COLO829 (cell line): ENCODE measurements at regions not wholly inside any gene's neighbourhood (a gene's known extent, or its start where the extent isn't known, plus 50 kb on each side); places are given as distances from the start of the nearest gene placed in this dataset.
"Not testable (repeated sequence)": the region's sequence is repeated elsewhere in the genome, so short reads cannot be mapped to it uniquely, and the experiment has no call there.

Source experiments
- DNase-seq: peaks from one replicate; pipeline ENCODE4 v3.0.0; 2012; ENCODE audit warnings: low spot score

DNA sequence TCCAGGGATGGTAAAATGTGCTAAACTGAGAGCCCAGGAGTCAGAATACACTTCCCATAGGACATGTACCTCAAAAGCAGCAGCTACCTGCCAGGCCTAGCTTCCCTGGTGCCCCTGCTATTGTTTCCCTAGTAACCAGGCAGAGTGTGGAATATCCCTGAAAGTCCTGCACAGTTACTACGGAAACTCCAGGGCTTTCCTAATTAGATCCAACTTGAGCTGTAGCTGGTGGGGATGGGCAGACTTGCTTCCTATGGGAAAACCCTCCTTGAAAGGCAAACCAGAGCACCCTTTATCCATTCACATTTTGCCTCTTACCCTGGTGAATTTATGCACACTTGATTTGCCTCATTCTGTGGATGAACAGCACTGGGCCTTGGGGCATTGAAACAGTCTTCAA is 559.9 kb upstream of the PBX1 start:
- DNase-seq = no peak

DNA sequence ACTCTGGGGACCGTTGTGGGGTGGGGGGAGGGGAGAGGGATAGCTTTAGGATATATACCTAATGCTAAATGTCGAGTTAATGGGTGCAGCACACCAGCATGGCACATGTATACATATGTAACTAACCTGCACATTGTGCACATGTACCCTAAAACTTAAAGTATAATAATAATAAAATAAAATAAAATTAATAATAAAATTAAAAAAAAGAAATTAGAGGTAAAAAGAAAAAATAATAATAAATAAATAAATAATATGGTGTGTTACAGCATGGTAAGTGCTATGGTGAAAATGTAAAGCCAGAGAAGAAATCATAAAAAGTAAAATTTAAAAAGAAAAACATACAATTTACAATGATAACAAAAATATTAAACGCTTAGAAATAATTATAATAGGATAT is 552.8 kb upstream of the PBX1 start:
- not testable (repeated sequence) for DNase-seq

GRCh38 chr1:164006621-164007020 is 552.4 kb upstream of the PBX1 start:
- DNase-seq = no peak

- no peak for DNase-seq
Observed at GRCh38 chr1:164017239-164017638, 541.7 kb upstream of the PBX1 start.

- DNase-seq = no peak
Observed at GRCh38 chr1:164020391-164020790, 538.6 kb upstream of the PBX1 start.

DNA sequence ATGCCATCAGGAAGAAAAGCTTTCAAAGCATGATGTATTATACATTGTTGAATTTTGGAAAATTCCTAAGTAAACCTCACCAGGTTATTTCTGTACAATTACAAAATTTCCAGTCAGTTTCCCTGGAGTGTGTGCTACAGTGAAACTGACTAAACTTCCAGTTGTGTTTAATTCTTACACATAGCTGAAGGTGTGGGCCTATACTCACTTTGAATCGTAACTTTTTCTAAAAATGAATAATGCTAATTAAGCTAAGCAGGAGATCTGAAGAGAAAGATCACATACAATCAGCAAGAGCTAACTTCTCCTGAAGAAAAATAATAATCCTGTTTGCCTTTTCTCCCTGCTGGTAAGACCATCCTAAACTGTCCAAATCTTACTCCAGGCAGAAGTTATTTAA is 537.2 kb upstream of the PBX1 start:
- no peak for DNase-seq

DNA sequence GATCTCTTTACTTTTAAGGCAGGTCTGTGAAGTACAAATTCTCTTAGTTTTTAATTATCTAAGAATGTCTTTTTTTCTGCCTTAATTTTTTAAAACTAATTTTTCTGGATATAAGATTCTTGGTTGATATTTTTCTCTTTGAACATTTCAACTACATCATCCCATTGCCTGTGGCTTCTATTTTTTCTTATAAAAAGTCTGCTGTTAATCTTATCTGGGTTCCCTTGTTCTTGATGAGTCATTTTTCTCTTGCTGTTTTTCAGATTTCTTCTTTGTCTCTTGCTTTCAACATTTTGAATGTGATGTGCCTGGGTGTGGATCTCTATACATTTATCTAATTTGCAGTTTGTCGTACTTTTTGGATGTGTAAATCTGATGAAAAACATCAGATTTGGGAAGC is 525.2 kb upstream of the PBX1 start:
- no peak for DNase-seq

- no peak for DNase-seq
Observed at GRCh38 chr1:164040754-164041153, 518.2 kb upstream of the PBX1 start.

DNA sequence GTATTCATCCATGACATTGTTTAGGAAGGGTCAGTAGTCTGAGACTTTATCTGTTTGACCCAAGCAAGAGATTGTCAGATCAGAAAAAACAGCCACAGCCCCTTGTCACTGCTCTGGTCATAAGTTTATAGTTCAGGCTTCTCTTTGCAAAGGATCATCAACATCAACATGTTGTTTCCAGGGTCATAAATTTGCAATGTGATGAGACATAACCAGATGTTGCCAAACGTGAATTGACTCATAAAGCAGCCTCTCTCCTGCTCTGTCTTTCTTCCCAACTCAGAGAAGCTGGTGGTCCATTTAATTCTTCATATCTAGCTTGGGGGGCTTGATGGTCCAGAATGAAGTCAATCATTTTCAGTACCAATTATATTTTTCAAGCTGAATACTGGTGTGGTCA is 507.2 kb upstream of the PBX1 start:
- DNase-seq = no peak

GRCh38 chr1:164054331-164054730 is 504.7 kb upstream of the PBX1 start:
- no peak for DNase-seq

- DNase-seq = no peak
Observed at GRCh38 chr1:164058198-164058597, 500.8 kb upstream of the PBX1 start.

DNA sequence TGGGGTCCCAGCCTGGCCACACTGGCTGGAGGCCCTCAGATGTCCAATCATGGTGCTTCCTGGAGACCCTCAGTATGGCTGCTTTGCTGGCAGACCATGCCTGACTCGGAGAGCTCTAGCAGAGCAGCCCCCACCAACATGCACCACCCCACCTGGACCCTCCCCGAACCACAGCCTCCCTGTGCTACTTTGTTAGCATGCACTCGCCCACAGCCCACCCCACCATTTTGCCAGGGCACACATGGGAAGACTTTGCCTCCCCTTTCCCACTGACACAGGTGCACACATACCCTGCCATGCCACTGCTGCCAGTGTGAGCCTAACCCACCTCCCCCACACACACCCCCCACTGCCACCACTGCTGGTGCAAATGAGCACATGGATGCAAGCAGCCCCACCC is 497.5 kb upstream of the PBX1 start:
- DNase-seq = no peak

GRCh38 chr1:164064501-164064900 is 494.5 kb upstream of the PBX1 start:
- DNase-seq = no peak

DNA sequence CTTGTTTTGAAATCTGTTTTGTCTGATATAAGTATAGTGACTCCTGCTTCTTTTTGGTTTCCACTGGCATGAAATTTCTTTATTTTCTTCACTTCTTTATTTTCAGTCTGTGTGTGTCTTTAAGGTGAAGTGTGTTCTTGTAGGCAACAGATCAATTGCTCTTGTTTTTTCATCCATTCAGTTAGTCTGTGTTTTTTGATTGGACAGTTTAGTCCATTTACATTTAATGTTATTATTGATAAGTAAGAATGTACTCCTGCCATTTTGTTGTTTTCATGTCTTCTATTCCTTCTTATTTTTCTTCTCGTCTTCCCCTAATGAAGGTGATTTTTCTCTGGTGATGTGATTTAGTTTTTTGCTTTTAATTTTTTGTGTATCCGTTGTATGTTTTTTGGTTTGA is 487.7 kb upstream of the PBX1 start:
- DNase-seq = no peak

GRCh38 chr1:164086832-164087231 is 472.2 kb upstream of the PBX1 start:
- DNase-seq = no peak

DNA sequence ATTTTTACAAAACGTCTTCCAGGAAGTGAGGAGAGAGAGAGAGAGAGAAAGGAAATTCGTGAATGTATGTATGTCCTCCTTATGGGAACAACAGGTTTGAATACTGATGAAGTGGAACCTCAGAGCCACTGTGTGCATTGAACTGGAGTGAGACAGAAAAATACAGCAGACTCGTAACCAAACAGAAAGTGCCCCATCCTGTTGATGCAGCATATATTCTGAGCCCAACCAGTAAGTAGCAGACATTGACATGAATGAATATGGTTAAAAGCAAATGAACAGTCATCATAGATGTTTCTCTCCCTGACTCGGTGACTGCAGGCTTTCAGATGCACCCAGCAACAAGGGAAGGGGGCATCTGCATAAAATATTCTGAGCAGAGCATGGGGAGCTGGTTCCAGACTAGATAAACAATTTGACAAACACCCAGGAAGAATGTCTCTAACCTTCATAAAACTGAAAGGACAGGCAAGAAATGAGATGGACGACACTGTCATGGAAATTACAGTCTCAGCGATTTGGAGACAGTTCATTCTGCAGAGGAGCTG is 471.0 kb upstream of the PBX1 start:
- no peak for DNase-seq

GRCh38 chr1:164092603-164093353 is 466.2 kb upstream of the PBX1 start:
- no peak for DNase-seq

DNA sequence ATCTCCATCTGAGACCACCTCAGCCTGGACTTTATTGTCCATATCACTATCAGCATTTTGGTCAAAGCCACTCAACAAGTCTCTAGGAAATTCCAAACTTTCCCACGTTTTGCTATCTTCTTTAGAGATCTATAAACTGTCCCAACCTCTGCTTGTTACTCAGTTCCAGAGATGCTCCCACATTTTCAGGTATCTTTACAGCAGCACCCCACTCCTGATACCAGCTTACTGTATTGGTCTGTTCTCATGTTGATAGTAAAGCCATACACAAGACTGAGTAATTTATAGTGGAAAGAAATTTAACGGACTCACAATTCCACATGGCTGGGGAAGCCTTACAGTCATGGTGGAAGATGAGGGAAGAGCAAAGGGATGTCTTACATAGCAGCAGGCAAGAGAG is 465.4 kb upstream of the PBX1 start:
- no peak for DNase-seq

DNA sequence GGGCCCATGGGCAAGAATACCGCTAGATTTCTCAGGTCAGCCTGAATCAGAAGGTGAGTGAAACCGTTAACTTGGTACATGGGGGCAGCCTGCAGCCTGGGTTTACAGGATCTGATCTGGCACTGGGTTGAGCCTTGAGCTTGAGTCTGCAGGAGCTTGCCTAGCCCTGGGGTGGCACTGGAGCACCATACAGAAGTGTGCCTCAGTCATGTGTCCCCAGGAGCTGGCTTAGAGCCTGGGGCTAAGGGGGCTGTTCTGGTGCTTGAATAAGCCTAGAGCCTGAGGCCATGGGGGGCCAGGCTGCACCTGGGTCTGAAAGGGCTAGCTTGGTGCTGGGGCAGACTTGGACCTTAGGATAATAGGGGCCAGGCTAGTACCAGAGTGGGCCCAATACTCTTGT is 457.2 kb upstream of the PBX1 start:
- no peak for DNase-seq

DNA sequence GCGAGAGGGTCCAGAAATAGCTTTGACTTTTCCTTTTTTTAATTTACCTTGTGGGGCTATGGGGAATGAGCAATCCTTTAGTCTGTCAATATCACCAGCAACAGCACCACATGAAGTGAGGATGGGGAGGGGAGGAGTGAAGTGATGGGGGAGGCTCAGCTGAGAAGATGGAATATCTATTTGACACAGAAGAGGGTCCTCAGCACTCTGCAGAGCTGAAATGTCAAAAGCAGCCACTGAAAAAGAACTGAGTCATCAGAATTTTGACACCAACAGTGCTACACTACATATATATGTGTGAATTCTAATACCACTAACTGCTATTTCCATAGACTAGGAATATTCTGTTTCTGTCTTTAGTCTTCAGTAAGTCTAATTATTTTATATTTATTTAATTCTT is 427.0 kb upstream of the PBX1 start:
- no peak for DNase-seq

DNA sequence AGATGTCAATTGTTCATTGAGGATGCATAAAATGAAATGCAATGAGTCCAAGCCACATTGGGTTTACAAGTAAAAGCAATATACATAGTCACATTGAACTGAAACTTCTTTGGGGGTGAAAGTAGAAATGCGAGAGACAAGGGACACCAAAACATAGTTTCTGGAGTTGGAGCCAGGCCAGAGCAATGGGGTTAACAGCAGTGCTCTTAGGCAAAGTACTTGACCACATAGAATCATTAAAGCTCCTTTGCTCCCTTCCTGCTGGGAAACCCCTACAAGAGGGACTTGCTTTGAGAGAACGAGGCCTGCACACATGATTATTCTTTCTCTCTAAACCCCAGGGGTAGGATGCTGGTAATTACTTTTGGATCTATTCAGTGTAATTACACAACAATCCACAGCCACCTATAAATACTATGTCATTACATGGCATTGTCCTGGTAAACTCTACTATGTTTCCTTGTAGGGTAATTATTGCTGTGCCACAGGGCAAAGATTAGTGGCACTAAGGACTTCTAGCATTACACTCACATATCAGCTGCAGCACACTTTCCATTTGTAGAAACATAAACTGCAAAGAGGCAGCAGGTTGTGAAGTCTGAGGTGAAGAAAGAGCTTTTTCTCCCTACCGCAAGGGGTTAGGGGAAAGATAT is 421.6 kb upstream of the PBX1 start:
- no peak for DNase-seq

- no peak for DNase-seq
Observed at GRCh38 chr1:164141797-164142196, 417.2 kb upstream of the PBX1 start.

GRCh38 chr1:164154622-164155021 is 404.4 kb upstream of the PBX1 start:
- DNase-seq = no peak

DNA sequence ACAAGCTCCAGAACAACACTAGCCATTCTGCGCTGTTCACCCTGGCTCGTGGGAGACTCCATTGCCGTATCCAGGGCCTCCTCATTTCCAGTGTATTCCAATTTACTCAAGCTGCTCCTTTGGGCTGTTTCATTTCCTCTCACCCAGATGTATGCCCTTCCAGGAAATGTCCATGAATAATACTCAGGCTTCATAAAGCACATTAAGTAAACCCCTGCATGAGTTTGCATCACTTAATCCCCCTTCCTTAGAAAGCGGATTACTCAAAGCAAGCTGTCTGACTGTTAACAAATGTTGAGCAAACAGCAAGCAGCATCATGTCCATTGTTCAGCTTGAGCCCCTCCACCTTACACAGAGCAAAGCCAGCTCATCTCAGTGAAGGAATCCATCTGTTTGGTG is 403.6 kb upstream of the PBX1 start:
- DNase-seq = no peak
